GM19452 (cell line): ENCODE measurements at regions not wholly inside any gene's neighbourhood (a gene's known extent, or its start where the extent isn't known, plus 50 kb on each side); places are given as distances from the start of the nearest gene placed in this dataset.

ENCODE experiments used
- ATAC-seq: cut with Tn5 transposase; IDR thresholded peaks from one replicate; pipeline ENCODE4 v1.9.1; 2021; ENCODE audit not compliant: unreplicated experiment

- no peak for ATAC-seq
Measured at GRCh38 chr13:73480779-73481559, 422.2 kb downstream of the KLF5 start.

- ATAC-seq: no peak
Measured at GRCh38 chr13:73479856-73480255, 421.1 kb downstream of the KLF5 start.

- ATAC-seq: no peak
Measured at GRCh38 chr13:73479351-73479750, 420.5 kb downstream of the KLF5 start.

GRCh38 chr13:73477441-73477840, 418.6 kb downstream of the KLF5 start:
- ATAC-seq: no peak

GRCh38 chr13:73473016-73473415, 414.2 kb downstream of the KLF5 start:
- no peak for ATAC-seq

- no peak for ATAC-seq
Measured at GRCh38 chr13:73467125-73467524, 408.3 kb downstream of the KLF5 start.

GRCh38 chr13:73466561-73466960, 407.8 kb downstream of the KLF5 start:
- no peak for ATAC-seq

GRCh38 chr13:73465617-73465971, 406.8 kb downstream of the KLF5 start:
- no peak for ATAC-seq

- ATAC-seq: no peak
Measured at GRCh38 chr13:73464758-73465616, 406.2 kb downstream of the KLF5 start.

GRCh38 chr13:73462241-73462640, 403.4 kb downstream of the KLF5 start:
- ATAC-seq: no peak

GRCh38 chr13:73451221-73452029, 392.6 kb downstream of the KLF5 start:
- no peak for ATAC-seq

- ATAC-seq: no peak
Measured at GRCh38 chr13:73450583-73450982, 391.8 kb downstream of the KLF5 start.

- ATAC-seq: no peak
Measured at GRCh38 chr13:73449252-73449651, 390.4 kb downstream of the KLF5 start.

GRCh38 chr13:73440296-73440895, 381.6 kb downstream of the KLF5 start:
- no peak for ATAC-seq

- no peak for ATAC-seq
Measured at GRCh38 chr13:73433890-73434289, 375.1 kb downstream of the KLF5 start.

- ATAC-seq: no peak
Measured at GRCh38 chr13:73433458-73433857, 374.7 kb downstream of the KLF5 start.

GRCh38 chr13:73429701-73430100, 370.9 kb downstream of the KLF5 start:
- no peak for ATAC-seq

GRCh38 chr13:73428706-73429105, 369.9 kb downstream of the KLF5 start:
- no peak for ATAC-seq

GRCh38 chr13:73428137-73428536, 369.3 kb downstream of the KLF5 start:
- no peak for ATAC-seq

GRCh38 chr13:73422973-73423372, 364.2 kb downstream of the KLF5 start:
- no peak for ATAC-seq

GRCh38 chr13:73421310-73421912, 362.6 kb downstream of the KLF5 start:
- ATAC-seq: no peak
